ENCODE measurements at regions not wholly inside any gene's neighbourhood (a gene's known extent, or its start where the extent isn't known, plus 50 kb on each side); places are given as distances from the start of the nearest gene placed in this dataset.
"Not testable (repeated sequence)": the region's sequence is repeated elsewhere in the genome, so short reads cannot be mapped to it uniquely, and the experiment has no call there.

- Histone ChIP-seq H3K9me2 (replicated peaks; ENCODE audit: insufficient read depth) (no peaks in the 10 kb centered on the region), H3K27me3 (no peaks in the 10 kb centered on the region), H4K20me1 (ENCODE audit: insufficient read depth, poor library complexity, severe bottlenecking) (no peaks in the 10 kb centered on the region), H3K4me2 (no peak overlapping the region), H3K4me1 (ENCODE audit: insufficient read depth) (no peaks in the 10 kb centered on the region), H3K9me3 (ENCODE audit: low read depth) (no peaks in the 10 kb centered on the region), H3K4me3 (no peak overlapping the region), H2AFZ (no peak overlapping the region), H3K36me3 (replicated peaks; ENCODE audit: insufficient read depth, low read depth) (no peaks in the 10 kb centered on the region), H3K27ac (no peak overlapping the region), H3K79me2 (no peaks in the 10 kb centered on the region)
- no peak for TF ChIP-seq EZH2 (IDR thresholded peaks at IDR 0.05; ENCODE audit: borderline replicate concordance)
- DNase-seq (ENCODE audit: low spot score) = no peak
- WGBS (ENCODE audit: low lambda C conversion rate, missing lambda C conversion rate) = 91% methylated on average over 2 of the region's 2 CpGs
Observed at GRCh38 chr12:77222336-77222735, 157.0 kb upstream of the E2F7 start.

GRCh38 chr12:77220586-77220985 lies 155.2 kb upstream of the E2F7 start:
- H3K4me2 ChIP-seq = no peak overlapping the region
- H3K4me1 ChIP-seq (ENCODE audit: insufficient read depth) = no peaks in the 10 kb centered on the region
- H3K9me2 ChIP-seq (replicated peaks; ENCODE audit: insufficient read depth) = no peaks in the 10 kb centered on the region
- 77% methylated on average over 1 of the region's 1 CpG for WGBS (ENCODE audit: low lambda C conversion rate, missing lambda C conversion rate)
- no peak overlapping the region for H3K27ac ChIP-seq
- no peaks in the 10 kb centered on the region for H3K9me3 ChIP-seq (ENCODE audit: low read depth)
- no peaks in the 10 kb centered on the region for H4K20me1 ChIP-seq (ENCODE audit: insufficient read depth, poor library complexity, severe bottlenecking)
- no peaks in the 10 kb centered on the region for H3K27me3 ChIP-seq
- DNase-seq (ENCODE audit: low spot score) = no peak
- H2AFZ ChIP-seq = no peak overlapping the region
- no peaks in the 10 kb centered on the region for H3K36me3 ChIP-seq (replicated peaks; ENCODE audit: insufficient read depth, low read depth)
- no peak overlapping the region for H3K4me3 ChIP-seq
- no peak for TF ChIP-seq CTCF (IDR thresholded peaks at IDR 0.05; ENCODE audit: poor library complexity)
- no peaks in the 10 kb centered on the region for H3K79me2 ChIP-seq

- Histone ChIP-seq H3K4me1 (ENCODE audit: insufficient read depth) (no peaks in the 10 kb centered on the region), H2AFZ (no peak overlapping the region)
- WGBS (ENCODE audit: low lambda C conversion rate, missing lambda C conversion rate) = 82% methylated on average over 7 of the region's 7 CpGs
Observed at GRCh38 chr12:77218278-77218677, 152.9 kb upstream of the E2F7 start.

GRCh38 chr12:77216136-77216535 lies 150.8 kb upstream of the E2F7 start:
- 67% methylated on average over 2 of the region's 2 CpGs for WGBS (ENCODE audit: low lambda C conversion rate, missing lambda C conversion rate)
- not testable (repeated sequence) for H4K20me1 ChIP-seq (ENCODE audit: insufficient read depth, poor library complexity, severe bottlenecking); H3K79me2 ChIP-seq; H3K27me3 ChIP-seq; H3K4me1 ChIP-seq (ENCODE audit: insufficient read depth); H2AFZ ChIP-seq; H3K27ac ChIP-seq; H3K4me2 ChIP-seq; H3K9me3 ChIP-seq (ENCODE audit: low read depth); H3K4me3 ChIP-seq; H3K36me3 ChIP-seq (replicated peaks; ENCODE audit: insufficient read depth, low read depth); H3K9me2 ChIP-seq (replicated peaks; ENCODE audit: insufficient read depth); DNase-seq (ENCODE audit: low spot score)

More at GRCh38 chr12:77218278-77218677, 152.9 kb upstream of the E2F7 start:
- DNase-seq (ENCODE audit: low spot score) = no peak
- Histone ChIP-seq H4K20me1 (ENCODE audit: insufficient read depth, poor library complexity, severe bottlenecking) (no peaks in the 10 kb centered on the region), H3K4me2 (no peak overlapping the region), H3K79me2 (no peaks in the 10 kb centered on the region), H3K4me3 (no peak overlapping the region), H3K27ac (no peak overlapping the region), H3K27me3 (no peaks in the 10 kb centered on the region), H3K9me2 (replicated peaks; ENCODE audit: insufficient read depth) (no peaks in the 10 kb centered on the region), H3K9me3 (ENCODE audit: low read depth) (no peaks in the 10 kb centered on the region), H3K36me3 (replicated peaks; ENCODE audit: insufficient read depth, low read depth) (no peaks in the 10 kb centered on the region)
- no peak for TF ChIP-seq EZH2phosphoT487 (IDR thresholded peaks at IDR 0.05; ENCODE audit: low read depth, severe bottlenecking, unreplicated experiment)

GRCh38 chr12:77214136-77214535 lies 148.8 kb upstream of the E2F7 start:
- H3K9me3 ChIP-seq (ENCODE audit: low read depth) = no peaks in the 10 kb centered on the region

More at GRCh38 chr12:77214136-77214535, 148.8 kb upstream of the E2F7 start:
- Histone ChIP-seq H3K4me3 (no peak overlapping the region), H3K4me1 (ENCODE audit: insufficient read depth) (no peaks in the 10 kb centered on the region), H3K9me2 (replicated peaks; ENCODE audit: insufficient read depth) (no peaks in the 10 kb centered on the region), H3K79me2 (no peaks in the 10 kb centered on the region), H3K27ac (no peak overlapping the region), H2AFZ (no peak overlapping the region), H4K20me1 (ENCODE audit: insufficient read depth, poor library complexity, severe bottlenecking) (no peaks in the 10 kb centered on the region), H3K36me3 (replicated peaks; ENCODE audit: insufficient read depth, low read depth) (no peaks in the 10 kb centered on the region), H3K4me2 (no peak overlapping the region), H3K27me3 (no peaks in the 10 kb centered on the region)
- 33% methylated on average over 1 of the region's 1 CpG for WGBS (ENCODE audit: low lambda C conversion rate, missing lambda C conversion rate)
- DNase-seq (ENCODE audit: low spot score) = no peak
- no peak for TF ChIP-seq EZH2phosphoT487 (IDR thresholded peaks at IDR 0.05; ENCODE audit: low read depth, severe bottlenecking, unreplicated experiment)
- no peak for TF ChIP-seq CTCF (IDR thresholded peaks at IDR 0.05; ENCODE audit: poor library complexity)
- TF ChIP-seq EZH2 (IDR thresholded peaks at IDR 0.05; ENCODE audit: borderline replicate concordance) = no peak
